ENCODE measurements at regions not wholly inside any gene's neighbourhood (a gene's known extent, or its start where the extent isn't known, plus 50 kb on each side); places are given as distances from the start of the nearest gene placed in this dataset.

DNA sequence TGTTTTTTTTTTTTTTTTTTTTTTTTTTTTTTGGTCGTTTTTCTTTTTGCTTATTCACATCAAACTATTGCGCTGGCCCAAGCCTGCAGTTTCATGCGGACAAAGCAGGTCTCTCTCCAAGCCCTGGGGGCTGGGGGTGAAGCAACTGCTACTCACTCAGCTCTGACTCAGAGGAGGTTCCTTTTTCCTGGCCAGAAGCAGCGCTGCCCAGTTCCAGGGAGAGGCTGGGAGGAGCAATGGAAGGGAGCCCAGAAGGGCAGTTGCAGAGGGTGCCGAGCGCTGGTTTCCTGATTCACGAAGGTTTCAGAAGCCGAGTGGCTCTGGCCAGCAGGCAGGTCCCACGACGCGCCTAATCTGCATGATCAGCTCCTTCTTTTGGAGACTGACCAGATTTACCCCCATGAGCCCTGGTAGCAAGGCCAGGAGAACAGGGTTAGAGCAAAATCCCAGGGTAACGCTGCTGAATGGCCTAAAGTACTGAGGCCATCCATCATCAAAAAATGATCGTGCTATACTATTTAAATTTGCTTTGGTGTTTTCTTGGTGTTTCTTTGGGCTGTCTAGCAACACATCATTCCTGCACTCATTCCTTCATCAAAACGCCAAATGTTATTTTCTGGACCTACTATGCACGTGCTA, 144.7 kb upstream of the SOX9 start:
- no peaks in the 10 kb centered on the region for H3K4me1 ChIP-seq (ENCODE audit: insufficient read depth)
- DNase-seq (ENCODE audit: low spot score) = peak; percentile 11
- no peaks in the 10 kb centered on the region for H4K20me1 ChIP-seq (replicated peaks; ENCODE audit: insufficient read depth)
- Mint-ChIP-seq H3K27me3 (ENCODE audit: insufficient read depth, low read depth, poor library complexity) (peaks cover 4% of the 10 kb centered on the region), H3K4me1 (peaks cover 3% of the 10 kb centered on the region; the same call in 2 of the 3 replicates), H3K4me3 (no peak overlapping the region), H3K36me3 (ENCODE audit: low read depth) (no peaks in the 10 kb centered on the region), H3K27ac (no peak overlapping the region; the same call in 1 of the 2 replicates), H3K9me3 (no peaks in the 10 kb centered on the region; the same call in 2 of the 3 replicates)
- H3F3A ChIP-seq (replicated peaks; ENCODE audit: low read depth) = no peaks in the 10 kb centered on the region
- H3K4me3 ChIP-seq = no peak overlapping the region
- no peak overlapping the region for H3K4me2 ChIP-seq
- peak overlapping the region; percentile 90 for H2AFZ ChIP-seq
- peak; percentile 71 for ATAC-seq
- TF ChIP-seq ZNF331 (CRISPR knock-in tag; IDR thresholded peaks at IDR 0.05; ENCODE audit: low read depth) (no peak), JUNB (IDR thresholded peaks at IDR 0.05; ENCODE audit: unreplicated experiment) (no peak)
- TF ChIP-seq, protein P1, sequence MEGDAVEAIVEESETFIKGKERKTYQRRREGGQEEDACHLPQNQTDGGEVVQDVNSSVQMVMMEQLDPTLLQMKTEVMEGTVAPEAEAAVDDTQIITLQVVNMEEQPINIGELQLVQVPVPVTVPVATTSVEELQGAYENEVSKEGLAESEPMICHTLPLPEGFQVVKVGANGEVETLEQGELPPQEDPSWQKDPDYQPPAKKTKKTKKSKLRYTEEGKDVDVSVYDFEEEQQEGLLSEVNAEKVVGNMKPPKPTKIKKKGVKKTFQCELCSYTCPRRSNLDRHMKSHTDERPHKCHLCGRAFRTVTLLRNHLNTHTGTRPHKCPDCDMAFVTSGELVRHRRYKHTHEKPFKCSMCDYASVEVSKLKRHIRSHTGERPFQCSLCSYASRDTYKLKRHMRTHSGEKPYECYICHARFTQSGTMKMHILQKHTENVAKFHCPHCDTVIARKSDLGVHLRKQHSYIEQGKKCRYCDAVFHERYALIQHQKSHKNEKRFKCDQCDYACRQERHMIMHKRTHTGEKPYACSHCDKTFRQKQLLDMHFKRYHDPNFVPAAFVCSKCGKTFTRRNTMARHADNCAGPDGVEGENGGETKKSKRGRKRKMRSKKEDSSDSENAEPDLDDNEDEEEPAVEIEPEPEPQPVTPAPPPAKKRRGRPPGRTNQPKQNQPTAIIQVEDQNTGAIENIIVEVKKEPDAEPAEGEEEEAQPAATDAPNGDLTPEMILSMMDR (conservative IDR thresholded peaks at IDR 0.05; ENCODE audit: low read depth in 2 of 2) = no peak
- H3K9me2 ChIP-seq (ENCODE audit: insufficient read depth) = peaks cover 16% of the 10 kb centered on the region
- H3K27ac ChIP-seq (ENCODE audit: low read depth) = no peak overlapping the region
- no peaks in the 10 kb centered on the region for H3K27me3 ChIP-seq (ENCODE audit: insufficient read depth)
- no peaks in the 10 kb centered on the region for H3K79me2 ChIP-seq (replicated peaks; ENCODE audit: insufficient read depth)
- no peaks in the 10 kb centered on the region for H3K36me3 ChIP-seq (ENCODE audit: insufficient read depth)

DNA sequence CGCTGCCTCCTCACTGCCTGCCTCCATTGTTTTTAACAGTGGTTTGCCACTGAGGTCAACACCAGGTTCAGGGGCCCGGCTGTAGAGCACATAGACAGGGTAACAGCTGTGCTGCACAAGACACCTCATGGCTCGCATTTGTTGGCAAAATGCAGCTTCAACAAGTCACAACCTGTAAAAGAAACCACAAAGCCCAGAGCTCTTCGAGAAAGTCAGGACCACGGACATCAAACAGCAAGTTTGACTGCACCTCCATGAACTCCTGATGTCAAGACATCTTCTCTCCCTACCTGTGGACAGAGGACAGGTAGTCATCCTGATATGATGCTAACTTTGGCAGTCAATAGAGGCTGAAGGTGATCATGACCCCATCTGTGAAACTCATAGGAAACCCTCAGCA, 142.4 kb upstream of the SOX9 start:
- Histone ChIP-seq H3K4me2 (no peak overlapping the region), H3K27me3 (ENCODE audit: insufficient read depth) (no peaks in the 10 kb centered on the region), H3K36me3 (ENCODE audit: insufficient read depth) (no peaks in the 10 kb centered on the region), H3K4me1 (ENCODE audit: insufficient read depth) (no peaks in the 10 kb centered on the region), H3K4me3 (no peak overlapping the region), H2AFZ (no peak overlapping the region), H4K20me1 (replicated peaks; ENCODE audit: insufficient read depth) (no peaks in the 10 kb centered on the region), H3K27ac (ENCODE audit: low read depth) (no peak overlapping the region), H3F3A (replicated peaks; ENCODE audit: low read depth) (no peaks in the 10 kb centered on the region), H3K9me2 (ENCODE audit: insufficient read depth) (peaks cover 12% of the 10 kb centered on the region), H3K79me2 (replicated peaks; ENCODE audit: insufficient read depth) (no peaks in the 10 kb centered on the region)
- DNase-seq (ENCODE audit: low spot score) (no peak), ATAC-seq (no peak)
- no peaks in the 10 kb centered on the region for H3K36me3 Mint-ChIP-seq (ENCODE audit: low read depth)
- H3K27ac Mint-ChIP-seq = no peak overlapping the region
- H3K9me3 Mint-ChIP-seq = no peaks in the 10 kb centered on the region
- peaks cover 3% of the 10 kb centered on the region; the same call in 2 of the 3 replicates for H3K4me1 Mint-ChIP-seq
- H3K4me3 Mint-ChIP-seq = no peak overlapping the region
- H3K27me3 Mint-ChIP-seq (ENCODE audit: insufficient read depth, low read depth, poor library complexity) = no peaks in the 10 kb centered on the region
- TF ChIP-seq, protein P2, sequence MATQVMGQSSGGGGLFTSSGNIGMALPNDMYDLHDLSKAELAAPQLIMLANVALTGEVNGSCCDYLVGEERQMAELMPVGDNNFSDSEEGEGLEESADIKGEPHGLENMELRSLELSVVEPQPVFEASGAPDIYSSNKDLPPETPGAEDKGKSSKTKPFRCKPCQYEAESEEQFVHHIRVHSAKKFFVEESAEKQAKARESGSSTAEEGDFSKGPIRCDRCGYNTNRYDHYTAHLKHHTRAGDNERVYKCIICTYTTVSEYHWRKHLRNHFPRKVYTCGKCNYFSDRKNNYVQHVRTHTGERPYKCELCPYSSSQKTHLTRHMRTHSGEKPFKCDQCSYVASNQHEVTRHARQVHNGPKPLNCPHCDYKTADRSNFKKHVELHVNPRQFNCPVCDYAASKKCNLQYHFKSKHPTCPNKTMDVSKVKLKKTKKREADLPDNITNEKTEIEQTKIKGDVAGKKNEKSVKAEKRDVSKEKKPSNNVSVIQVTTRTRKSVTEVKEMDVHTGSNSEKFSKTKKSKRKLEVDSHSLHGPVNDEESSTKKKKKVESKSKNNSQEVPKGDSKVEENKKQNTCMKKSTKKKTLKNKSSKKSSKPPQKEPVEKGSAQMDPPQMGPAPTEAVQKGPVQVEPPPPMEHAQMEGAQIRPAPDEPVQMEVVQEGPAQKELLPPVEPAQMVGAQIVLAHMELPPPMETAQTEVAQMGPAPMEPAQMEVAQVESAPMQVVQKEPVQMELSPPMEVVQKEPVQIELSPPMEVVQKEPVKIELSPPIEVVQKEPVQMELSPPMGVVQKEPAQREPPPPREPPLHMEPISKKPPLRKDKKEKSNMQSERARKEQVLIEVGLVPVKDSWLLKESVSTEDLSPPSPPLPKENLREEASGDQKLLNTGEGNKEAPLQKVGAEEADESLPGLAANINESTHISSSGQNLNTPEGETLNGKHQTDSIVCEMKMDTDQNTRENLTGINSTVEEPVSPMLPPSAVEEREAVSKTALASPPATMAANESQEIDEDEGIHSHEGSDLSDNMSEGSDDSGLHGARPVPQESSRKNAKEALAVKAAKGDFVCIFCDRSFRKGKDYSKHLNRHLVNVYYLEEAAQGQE (IDR thresholded peaks at IDR 0.05; ENCODE audit: unreplicated experiment) = no peak
- TF ChIP-seq JUNB (IDR thresholded peaks at IDR 0.05; ENCODE audit: unreplicated experiment) (no peak), EZH2 (IDR thresholded peaks at IDR 0.05; ENCODE audit: low read depth, unreplicated experiment) (no peak), ZNF114 (CRISPR knock-in tag; IDR thresholded peaks at IDR 0.05) (no peak)
- TF ChIP-seq, protein P3, sequence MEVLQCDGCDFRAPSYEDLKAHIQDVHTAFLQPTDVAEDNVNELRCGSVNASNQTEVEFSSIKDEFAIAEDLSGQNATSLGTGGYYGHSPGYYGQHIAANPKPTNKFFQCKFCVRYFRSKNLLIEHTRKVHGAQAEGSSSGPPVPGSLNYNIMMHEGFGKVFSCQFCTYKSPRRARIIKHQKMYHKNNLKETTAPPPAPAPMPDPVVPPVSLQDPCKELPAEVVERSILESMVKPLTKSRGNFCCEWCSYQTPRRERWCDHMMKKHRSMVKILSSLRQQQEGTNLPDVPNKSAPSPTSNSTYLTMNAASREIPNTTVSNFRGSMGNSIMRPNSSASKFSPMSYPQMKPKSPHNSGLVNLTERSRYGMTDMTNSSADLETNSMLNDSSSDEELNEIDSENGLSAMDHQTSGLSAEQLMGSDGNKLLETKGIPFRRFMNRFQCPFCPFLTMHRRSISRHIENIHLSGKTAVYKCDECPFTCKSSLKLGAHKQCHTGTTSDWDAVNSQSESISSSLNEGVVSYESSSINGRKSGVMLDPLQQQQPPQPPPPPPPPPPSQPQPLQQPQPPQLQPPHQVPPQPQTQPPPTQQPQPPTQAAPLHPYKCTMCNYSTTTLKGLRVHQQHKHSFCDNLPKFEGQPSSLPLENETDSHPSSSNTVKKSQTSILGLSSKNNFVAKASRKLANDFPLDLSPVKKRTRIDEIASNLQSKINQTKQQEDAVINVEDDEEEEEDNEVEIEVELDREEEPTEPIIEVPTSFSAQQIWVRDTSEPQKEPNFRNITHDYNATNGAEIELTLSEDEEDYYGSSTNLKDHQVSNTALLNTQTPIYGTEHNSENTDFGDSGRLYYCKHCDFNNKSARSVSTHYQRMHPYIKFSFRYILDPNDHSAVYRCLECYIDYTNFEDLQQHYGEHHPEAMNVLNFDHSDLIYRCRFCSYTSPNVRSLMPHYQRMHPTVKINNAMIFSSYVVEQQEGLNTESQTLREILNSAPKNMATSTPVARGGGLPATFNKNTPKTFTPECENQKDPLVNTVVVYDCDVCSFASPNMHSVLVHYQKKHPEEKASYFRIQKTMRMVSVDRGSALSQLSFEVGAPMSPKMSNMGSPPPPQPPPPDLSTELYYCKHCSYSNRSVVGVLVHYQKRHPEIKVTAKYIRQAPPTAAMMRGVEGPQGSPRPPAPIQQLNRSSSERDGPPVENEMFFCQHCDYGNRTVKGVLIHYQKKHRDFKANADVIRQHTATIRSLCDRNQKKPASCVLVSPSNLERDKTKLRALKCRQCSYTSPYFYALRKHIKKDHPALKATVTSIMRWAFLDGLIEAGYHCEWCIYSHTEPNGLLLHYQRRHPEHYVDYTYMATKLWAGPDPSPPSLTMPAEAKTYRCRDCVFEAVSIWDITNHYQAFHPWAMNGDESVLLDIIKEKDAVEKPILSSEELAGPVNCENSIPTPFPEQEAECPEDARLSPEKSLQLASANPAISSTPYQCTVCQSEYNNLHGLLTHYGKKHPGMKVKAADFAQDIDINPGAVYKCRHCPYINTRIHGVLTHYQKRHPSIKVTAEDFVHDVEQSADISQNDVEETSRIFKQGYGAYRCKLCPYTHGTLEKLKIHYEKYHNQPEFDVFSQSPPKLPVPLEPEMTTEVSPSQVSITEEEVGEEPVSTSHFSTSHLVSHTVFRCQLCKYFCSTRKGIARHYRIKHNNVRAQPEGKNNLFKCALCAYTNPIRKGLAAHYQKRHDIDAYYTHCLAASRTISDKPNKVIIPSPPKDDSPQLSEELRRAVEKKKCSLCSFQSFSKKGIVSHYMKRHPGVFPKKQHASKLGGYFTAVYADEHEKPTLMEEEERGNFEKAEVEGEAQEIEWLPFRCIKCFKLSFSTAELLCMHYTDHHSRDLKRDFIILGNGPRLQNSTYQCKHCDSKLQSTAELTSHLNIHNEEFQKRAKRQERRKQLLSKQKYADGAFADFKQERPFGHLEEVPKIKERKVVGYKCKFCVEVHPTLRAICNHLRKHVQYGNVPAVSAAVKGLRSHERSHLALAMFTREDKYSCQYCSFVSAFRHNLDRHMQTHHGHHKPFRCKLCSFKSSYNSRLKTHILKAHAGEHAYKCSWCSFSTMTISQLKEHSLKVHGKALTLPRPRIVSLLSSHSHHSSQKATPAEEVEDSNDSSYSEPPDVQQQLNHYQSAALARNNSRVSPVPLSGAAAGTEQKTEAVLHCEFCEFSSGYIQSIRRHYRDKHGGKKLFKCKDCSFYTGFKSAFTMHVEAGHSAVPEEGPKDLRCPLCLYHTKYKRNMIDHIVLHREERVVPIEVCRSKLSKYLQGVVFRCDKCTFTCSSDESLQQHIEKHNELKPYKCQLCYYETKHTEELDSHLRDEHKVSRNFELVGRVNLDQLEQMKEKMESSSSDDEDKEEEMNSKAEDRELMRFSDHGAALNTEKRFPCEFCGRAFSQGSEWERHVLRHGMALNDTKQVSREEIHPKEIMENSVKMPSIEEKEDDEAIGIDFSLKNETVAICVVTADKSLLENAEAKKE (CRISPR knock-in tag; IDR thresholded peaks at IDR 0.05) = no peak
- TF ChIP-seq, protein P4, sequence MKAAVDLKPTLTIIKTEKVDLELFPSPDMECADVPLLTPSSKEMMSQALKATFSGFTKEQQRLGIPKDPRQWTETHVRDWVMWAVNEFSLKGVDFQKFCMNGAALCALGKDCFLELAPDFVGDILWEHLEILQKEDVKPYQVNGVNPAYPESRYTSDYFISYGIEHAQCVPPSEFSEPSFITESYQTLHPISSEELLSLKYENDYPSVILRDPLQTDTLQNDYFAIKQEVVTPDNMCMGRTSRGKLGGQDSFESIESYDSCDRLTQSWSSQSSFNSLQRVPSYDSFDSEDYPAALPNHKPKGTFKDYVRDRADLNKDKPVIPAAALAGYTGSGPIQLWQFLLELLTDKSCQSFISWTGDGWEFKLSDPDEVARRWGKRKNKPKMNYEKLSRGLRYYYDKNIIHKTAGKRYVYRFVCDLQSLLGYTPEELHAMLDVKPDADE (IDR thresholded peaks at IDR 0.05) = no peak

Data from GM23338 (cell line).